Loucy (cell line): ENCODE measurements at regions not wholly inside any gene's neighbourhood (a gene's known extent, or its start where the extent isn't known, plus 50 kb on each side); places are given as distances from the start of the nearest gene placed in this dataset.

ENCODE experiments used
- CTCF ChIP-seq: fragments of 200-600 bp; sonication (generic); conservative IDR thresholded peaks from 2 replicates; pipeline ENCODE4 v1.5.1; 2014; ENCODE audit warnings: mild to moderate bottlenecking, antibody characterized with exemption, low read length
- EZH2phosphoT487 ChIP-seq: fragments of 200-600 bp; IDR thresholded peaks from 2 replicates; pipeline ENCODE4 v1.6.1; 2018; ENCODE audit warnings: antibody characterized with exemption, mild to moderate bottlenecking, moderate library complexity, borderline replicate concordance

- no peak for TF ChIP-seq CTCF
- TF ChIP-seq EZH2phosphoT487: no peak
These were observed 258.9 kb upstream of the THBS1 start for GRCh38 chr15:39321977-39322376.
